HTR-8/SVneo (cell line): ENCODE measurements at regions not wholly inside any gene's neighbourhood (a gene's known extent, or its start where the extent isn't known, plus 50 kb on each side); places are given as distances from the start of the nearest gene placed in this dataset.

Source experiments
- DNase-seq: peaks from one replicate; pipeline ENCODE4 v3.0.0; 2011; ENCODE audit warnings: low spot score, mixed read lengths; ENCODE audit not compliant: insufficient read length
- FAIRE-seq: peaks from 2 replicates; lab custom pipeline; 2011; peaks lifted over from hg19 to GRCh38; lab: Jason Lieb, UNC

DNA sequence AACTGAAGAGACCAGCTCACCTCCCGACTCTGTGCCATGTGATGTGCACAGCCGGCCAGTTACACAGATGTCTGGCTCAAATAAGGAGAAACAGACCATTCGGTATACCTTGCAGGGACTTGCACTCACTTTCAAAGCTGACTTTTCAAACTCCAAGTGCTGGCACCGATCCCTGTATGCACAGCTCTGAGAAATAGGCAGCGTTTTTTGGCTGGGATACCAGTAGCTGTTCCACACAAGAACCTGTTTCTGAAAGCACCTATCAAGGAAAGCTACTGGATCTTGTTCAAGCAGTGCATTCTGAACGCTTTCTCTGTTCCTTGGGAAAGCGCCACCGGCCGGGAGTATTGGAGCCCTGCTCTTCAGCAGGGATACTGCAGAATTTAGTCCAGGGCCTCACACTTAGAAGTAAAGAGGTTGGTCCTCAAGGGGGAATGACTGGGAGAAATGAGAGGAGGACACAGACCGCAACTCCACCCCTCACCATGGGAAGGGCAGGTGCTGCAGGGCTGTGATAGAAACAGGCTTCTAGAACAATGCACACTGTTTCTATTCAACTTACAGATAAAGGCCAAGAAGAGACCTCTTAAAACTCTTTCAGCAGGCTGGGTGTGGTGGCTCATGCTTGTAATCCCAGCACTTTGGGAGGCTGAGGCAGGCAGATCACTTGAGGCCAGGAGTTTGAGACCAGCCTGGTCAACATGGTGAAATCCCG is 53.6 kb upstream of the PABPC3 start:
- no peak for FAIRE-seq
- no peak for DNase-seq

DNA sequence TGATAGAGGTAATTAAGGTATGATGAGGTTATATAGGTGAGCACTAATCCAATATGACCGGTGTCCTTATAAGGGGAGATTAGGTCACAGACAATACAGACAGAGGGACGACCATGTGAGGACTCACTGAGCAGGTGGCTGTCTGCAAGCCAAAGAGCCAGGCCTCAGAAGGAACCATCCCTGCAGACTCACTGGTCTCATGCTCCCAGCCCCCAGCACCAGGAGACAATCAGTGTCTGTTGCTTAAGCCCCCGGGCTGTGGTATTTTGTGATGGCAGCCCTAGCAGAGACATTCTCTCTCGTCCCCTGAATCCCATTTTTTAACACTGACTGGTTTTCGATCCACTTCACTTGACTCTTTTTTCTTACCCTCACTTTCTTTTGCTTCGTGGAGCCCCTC is 51.9 kb upstream of the PABPC3 start:
- no peak for DNase-seq
- FAIRE-seq = no peak
